ENCODE measurements at regions not wholly inside any gene's neighbourhood (a gene's known extent, or its start where the extent isn't known, plus 50 kb on each side); places are given as distances from the start of the nearest gene placed in this dataset.
"Not testable (repeated sequence)": the region's sequence is repeated elsewhere in the genome, so short reads cannot be mapped to it uniquely, and the experiment has no call there.

GRCh38 chr7:93799750-93800357, 90.7 kb downstream of the TFPI2 start:
- in situ Hi-C loops (cut with HindIII; ENCODE audit: low pct_unique_long_range_greater_than_20kb, low sequenced_read_pairs) (no loop called here), intact Hi-C loops (cut with micrococcal nuclease; ENCODE audit: unreplicated experiment) (loop anchor here (5.0 kb wide), 1 partner anchor 287 kb away; no protein-coding TSS in a partner anchor)
- ChIA-PET CTCF (no interaction called here), POLR2A (no interaction called here)
- peak; percentile 5 for DNase-seq (ENCODE audit: low read depth, low spot score)
- Histone ChIP-seq H3K27ac (ENCODE audit: low read length) (no peak overlapping the region), H3K36me3 (ENCODE audit: control insufficient read depth, insufficient read depth, low read length) (no peaks in the 10 kb centered on the region), H3K4me3 (ENCODE audit: low read depth in 2 of 2, low read length in 2 of 2) (no peak overlapping the region), H3K9me3 (ENCODE audit: control insufficient read depth, insufficient read depth, low read depth, low read length) (no peaks in the 10 kb centered on the region), H3K27me3 (ENCODE audit: control insufficient read depth, insufficient read depth, low read length) (no peaks in the 10 kb centered on the region), H3K4me1 (ENCODE audit: control insufficient read depth, insufficient read depth, low read length) (no peaks in the 10 kb centered on the region)
- ATAC-seq, result no peak
- TF ChIP-seq POLR2AphosphoS5 (IDR thresholded peaks at IDR 0.05; ENCODE audit: low read depth, low read length) (no peak), CTCF (IDR thresholded peaks at IDR 0.05) (peak; percentile 39; the same call in 1 of the 2 replicates), SIN3A (IDR thresholded peaks at IDR 0.05; ENCODE audit: borderline replicate concordance, insufficient read depth, low read depth, low read length) (no peak)
- BruUV-seq (replicated peaks), result no TSS peak

- H3K4me3 ChIP-seq (ENCODE audit: low read depth in 2 of 2, low read length in 2 of 2); H3K4me1 ChIP-seq (ENCODE audit: control insufficient read depth, insufficient read depth, low read length); POLR2A ChIA-PET; in situ Hi-C loops (cut with HindIII; ENCODE audit: low pct_unique_long_range_greater_than_20kb, low sequenced_read_pairs); H3K27me3 ChIP-seq (ENCODE audit: control insufficient read depth, insufficient read depth, low read length); H3K9me3 ChIP-seq (ENCODE audit: control insufficient read depth, insufficient read depth, low read depth, low read length); ATAC-seq; H3K27ac ChIP-seq (ENCODE audit: low read length); BruUV-seq (replicated peaks); intact Hi-C loops (cut with micrococcal nuclease; ENCODE audit: unreplicated experiment); DNase-seq (ENCODE audit: low read depth, low spot score); CTCF ChIA-PET; H3K36me3 ChIP-seq (ENCODE audit: control insufficient read depth, insufficient read depth, low read length): not testable (repeated sequence)
Measured at GRCh38 chr7:93793084-93793697, 97.4 kb downstream of the TFPI2 start.

- in situ Hi-C loops (cut with HindIII; ENCODE audit: low pct_unique_long_range_greater_than_20kb, low sequenced_read_pairs) (no loop called here), intact Hi-C loops (cut with micrococcal nuclease; ENCODE audit: unreplicated experiment) (no loop called here)
- Histone ChIP-seq H3K4me1 (ENCODE audit: control insufficient read depth, insufficient read depth, low read length) (no peaks in the 10 kb centered on the region), H3K27ac (ENCODE audit: low read length) (no peak overlapping the region), H3K27me3 (ENCODE audit: control insufficient read depth, insufficient read depth, low read length) (no peaks in the 10 kb centered on the region), H3K9me3 (ENCODE audit: control insufficient read depth, insufficient read depth, low read depth, low read length) (no peaks in the 10 kb centered on the region), H3K36me3 (ENCODE audit: control insufficient read depth, insufficient read depth, low read length) (no peaks in the 10 kb centered on the region), H3K4me3 (ENCODE audit: low read depth in 2 of 2, low read length in 2 of 2) (no peak overlapping the region)
- ChIA-PET CTCF (no interaction called here), POLR2A (no interaction called here)
- no TSS peak for BruUV-seq (replicated peaks)
- ATAC-seq (no peak), DNase-seq (ENCODE audit: low read depth, low spot score) (no peak)
- no peak for TF ChIP-seq CTCF (IDR thresholded peaks at IDR 0.05)
- TF ChIP-seq POLR2AphosphoS5 (IDR thresholded peaks at IDR 0.05; ENCODE audit: low read depth, low read length), result no peak
- no peak for TF ChIP-seq REST (IDR thresholded peaks at IDR 0.05; ENCODE audit: insufficient read depth in 1 of 2, low read depth in 2 of 2, low read length in 1 of 2)
- TF ChIP-seq TCF7L2 (IDR thresholded peaks at IDR 0.05; ENCODE audit: low read depth, low read length), result no peak
- no peak for TF ChIP-seq SIN3A (IDR thresholded peaks at IDR 0.05; ENCODE audit: borderline replicate concordance, insufficient read depth, low read depth, low read length)
Measured at GRCh38 chr7:93779115-93779514, 111.4 kb downstream of the TFPI2 start.
